Neural cell (in vitro differentiated cells): ENCODE measurements at regions not wholly inside any gene's neighbourhood (a gene's known extent, or its start where the extent isn't known, plus 50 kb on each side); places are given as distances from the start of the nearest gene placed in this dataset.

Experiments
- H2AFZ ChIP-seq: fragments of 200-600, 300-800 bp; sonication (generic), shearing (Covaris generic); 2 replicates; pipeline ENCODE4 v1.6.0; 2014; ENCODE audit warnings: low read depth, mild to moderate bottlenecking, antibody characterized with exemption, low read length, moderate library complexity
- H3F3A ChIP-seq: fragments of 200-600 bp; shearing (Covaris generic); 2 replicates; pipeline ENCODE4 v1.6.1; 2016; ENCODE audit warnings: mild to moderate bottlenecking, moderate library complexity, mixed read lengths, antibody characterized with exemption, low read length; ENCODE audit not compliant: insufficient read depth, poor library complexity, severe bottlenecking
- H3K27ac ChIP-seq: fragments of 200-600, 300-800 bp; sonication (generic), shearing (Covaris generic); 2 replicates; pipeline ENCODE4 v1.5.1; 2014; ENCODE audit warnings: mild to moderate bottlenecking, low read length, moderate library complexity
- H3K27me3 ChIP-seq: fragments of 300-800, 200-600 bp; sonication (generic), shearing (Covaris generic); 2 replicates; pipeline ENCODE4 v1.6.0; 2014; ENCODE audit warnings: mild to moderate bottlenecking, low read depth, low read length, moderate library complexity; ENCODE audit not compliant: insufficient read depth
- H3K36me3 ChIP-seq: fragments of 300-800, 200-600 bp; sonication (generic), shearing (Covaris generic); 2 replicates; pipeline ENCODE4 v1.5.1; 2014; ENCODE audit warnings: mild to moderate bottlenecking, antibody characterized with exemption, low read length, moderate library complexity; ENCODE audit not compliant: insufficient read depth
- H3K4me2 ChIP-seq: fragments of 300-800, 200-600 bp; sonication (generic), shearing (Covaris generic); 2 replicates; pipeline ENCODE4 v1.6.0; 2014; ENCODE audit warnings: mild to moderate bottlenecking, low read length
- H3K4me3 ChIP-seq: fragments of 300-800, 200-600 bp; sonication (generic), shearing (Covaris generic); 2 replicates; pipeline ENCODE4 v1.5.1; 2014; ENCODE audit warnings: mild to moderate bottlenecking, low read length, moderate library complexity
- H3K79me2 ChIP-seq: fragments of 200-600 bp; shearing (Covaris generic); replicated peaks from 2 replicates; pipeline ENCODE4 v1.6.0; 2014; ENCODE audit warnings: mild to moderate bottlenecking, low read length, moderate library complexity; ENCODE audit not compliant: insufficient read depth
- H3K9ac ChIP-seq: fragments of 300-800, 200-600 bp; sonication (generic), shearing (Covaris generic); 2 replicates; pipeline ENCODE4 v1.6.1; 2016; ENCODE audit warnings: mild to moderate bottlenecking, low read length, mixed read lengths
- H3K9me2 ChIP-seq: fragments of 200-600 bp; shearing (Covaris generic); 2 replicates; pipeline ENCODE4 v1.6.1; 2016; ENCODE audit warnings: mild to moderate bottlenecking, low read length, mixed read lengths; ENCODE audit not compliant: insufficient read depth
- H3K9me3 ChIP-seq: fragments of 200-600, 300-800 bp; sonication (generic), shearing (Covaris generic); 2 replicates; pipeline ENCODE4 v1.6.1; 2016; ENCODE audit warnings: mild to moderate bottlenecking, mixed run types, low read length, moderate library complexity, mixed read lengths
- H4K20me1 ChIP-seq: fragments of 200-600 bp; shearing (Covaris generic); 2 replicates; pipeline ENCODE4 v1.6.1; 2016; ENCODE audit warnings: mild to moderate bottlenecking, mixed run types; ENCODE audit not compliant: insufficient read depth
- EP300 ChIP-seq: fragments of 450-650 bp; conservative IDR thresholded peaks from 2 replicates; pipeline ENCODE4 v1.6.1; 2014; ENCODE audit warnings: antibody characterized with exemption, mild to moderate bottlenecking, moderate library complexity; ENCODE audit not compliant: poor library complexity, severe bottlenecking
- EZH2 ChIP-seq: fragments of 200-600, 300-800 bp; shearing (Covaris generic), sonication (generic); IDR thresholded peaks from 2 replicates; pipeline ENCODE4 v1.6.1; 2014; ENCODE audit warnings: antibody characterized with exemption, low read length, borderline replicate concordance, mild to moderate bottlenecking; ENCODE audit not compliant: insufficient read depth, poor library complexity, severe bottlenecking
- MXI1 ChIP-seq: fragments of 450-650 bp; conservative IDR thresholded peaks from 2 replicates; pipeline ENCODE4 v1.6.1; 2014; ENCODE audit warnings: antibody characterized with exemption, mild to moderate bottlenecking; ENCODE audit not compliant: poor library complexity, severe bottlenecking
- POLR2AphosphoS5 ChIP-seq: IDR thresholded peaks from 2 replicates; pipeline ENCODE4 v1.6.1; 2012
- RAD21 ChIP-seq: fragments of 450-650 bp; conservative IDR thresholded peaks from 2 replicates; pipeline ENCODE4 v1.6.1; 2014; ENCODE audit warnings: antibody characterized with exemption, mild to moderate bottlenecking, moderate library complexity
- SMC3 ChIP-seq: fragments of 450-650 bp; conservative IDR thresholded peaks from 2 replicates; pipeline ENCODE4 v1.6.1; 2014; ENCODE audit warnings: antibody characterized with exemption, mild to moderate bottlenecking, moderate library complexity; ENCODE audit not compliant: poor library complexity
- TAF1 ChIP-seq: IDR thresholded peaks from 2 replicates; pipeline ENCODE4 v1.6.1; 2012; ENCODE audit warnings: low read depth
- TF ChIP-seq, protein P1 (sequence below): fragments of 450-650 bp; IDR thresholded peaks from 2 replicates; pipeline ENCODE4 v1.5.1; 2014; ENCODE audit warnings: antibody characterized with exemption, mild to moderate bottlenecking, moderate library complexity; ENCODE audit not compliant: poor library complexity, severe bottlenecking
- TF ChIP-seq, protein P2 (sequence below): IDR thresholded peaks from 2 replicates; pipeline ENCODE4 v1.6.1; 2012; ENCODE audit warnings: borderline replicate concordance

DNA sequence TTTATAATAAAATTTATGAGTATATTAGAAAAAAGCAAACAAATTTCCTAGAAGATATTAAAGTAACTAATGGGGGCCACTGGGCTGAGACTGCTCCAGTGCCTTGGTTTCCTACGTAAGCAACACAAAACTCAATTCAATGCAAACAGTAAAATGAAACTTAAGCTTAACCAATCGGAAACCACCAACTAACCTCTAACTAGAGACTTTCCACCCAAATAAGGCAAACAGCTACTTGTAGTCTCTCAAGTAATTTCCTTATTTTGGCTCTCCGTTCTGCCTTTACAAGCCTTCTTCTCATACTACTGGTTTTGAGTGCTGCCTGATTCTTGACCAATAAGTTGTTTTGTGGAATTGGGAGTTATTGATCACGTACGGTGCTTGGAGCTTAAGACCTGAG lies 167.3 kb upstream of the VEGFC start:
- H3K79me2 ChIP-seq, result no peaks in the 10 kb centered on the region
- no peaks in the 10 kb centered on the region for H3F3A ChIP-seq
- H3K9me2 ChIP-seq, result no peaks in the 10 kb centered on the region
- no peaks in the 10 kb centered on the region for H3K36me3 ChIP-seq
- no peaks in the 10 kb centered on the region for H3K9me3 ChIP-seq
- no peak overlapping the region for H2AFZ ChIP-seq
- TF ChIP-seq, protein P1, sequence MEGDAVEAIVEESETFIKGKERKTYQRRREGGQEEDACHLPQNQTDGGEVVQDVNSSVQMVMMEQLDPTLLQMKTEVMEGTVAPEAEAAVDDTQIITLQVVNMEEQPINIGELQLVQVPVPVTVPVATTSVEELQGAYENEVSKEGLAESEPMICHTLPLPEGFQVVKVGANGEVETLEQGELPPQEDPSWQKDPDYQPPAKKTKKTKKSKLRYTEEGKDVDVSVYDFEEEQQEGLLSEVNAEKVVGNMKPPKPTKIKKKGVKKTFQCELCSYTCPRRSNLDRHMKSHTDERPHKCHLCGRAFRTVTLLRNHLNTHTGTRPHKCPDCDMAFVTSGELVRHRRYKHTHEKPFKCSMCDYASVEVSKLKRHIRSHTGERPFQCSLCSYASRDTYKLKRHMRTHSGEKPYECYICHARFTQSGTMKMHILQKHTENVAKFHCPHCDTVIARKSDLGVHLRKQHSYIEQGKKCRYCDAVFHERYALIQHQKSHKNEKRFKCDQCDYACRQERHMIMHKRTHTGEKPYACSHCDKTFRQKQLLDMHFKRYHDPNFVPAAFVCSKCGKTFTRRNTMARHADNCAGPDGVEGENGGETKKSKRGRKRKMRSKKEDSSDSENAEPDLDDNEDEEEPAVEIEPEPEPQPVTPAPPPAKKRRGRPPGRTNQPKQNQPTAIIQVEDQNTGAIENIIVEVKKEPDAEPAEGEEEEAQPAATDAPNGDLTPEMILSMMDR, result no peak
- TF ChIP-seq TAF1 (no peak), MXI1 (no peak), POLR2AphosphoS5 (no peak)
- H3K4me3 ChIP-seq, result no peak overlapping the region
- H3K4me2 ChIP-seq, result no peak overlapping the region
- H3K27me3 ChIP-seq, result no peaks in the 10 kb centered on the region
- no peak overlapping the region for H3K27ac ChIP-seq
- H3K9ac ChIP-seq, result no peak overlapping the region
- H4K20me1 ChIP-seq, result no peaks in the 10 kb centered on the region

DNA sequence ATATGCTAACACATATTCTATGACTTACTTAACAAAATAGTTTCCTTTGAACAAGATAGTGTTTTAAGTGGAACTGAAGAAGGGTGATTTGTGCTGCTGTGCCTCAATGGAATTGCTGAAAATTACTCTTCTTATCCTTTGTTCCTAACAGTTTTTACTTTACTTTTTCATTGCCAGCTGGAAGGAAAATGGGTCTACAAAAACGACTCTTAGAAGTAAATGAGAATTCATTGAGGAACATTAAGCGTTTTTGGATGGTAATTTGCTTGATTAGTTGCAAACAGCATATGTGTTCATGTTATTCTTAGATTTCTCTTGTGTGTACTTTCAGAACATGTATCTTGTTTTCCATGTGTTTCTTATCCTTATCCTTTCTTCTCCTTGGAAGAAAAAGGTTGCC lies 170.4 kb upstream of the VEGFC start:
- Histone ChIP-seq H3K9me2 (no peaks in the 10 kb centered on the region), H3K9me3 (no peaks in the 10 kb centered on the region), H2AFZ (no peak overlapping the region), H3K4me3 (no peak overlapping the region), H3K79me2 (no peaks in the 10 kb centered on the region), H3K9ac (no peak overlapping the region), H3K4me2 (no peak overlapping the region), H3K27ac (no peak overlapping the region), H4K20me1 (no peaks in the 10 kb centered on the region), H3K27me3 (no peaks in the 10 kb centered on the region), H3F3A (no peaks in the 10 kb centered on the region), H3K36me3 (no peaks in the 10 kb centered on the region)
- TF ChIP-seq EP300 (no peak), EZH2 (no peak), TAF1 (no peak), SMC3 (no peak), POLR2AphosphoS5 (no peak)

DNA sequence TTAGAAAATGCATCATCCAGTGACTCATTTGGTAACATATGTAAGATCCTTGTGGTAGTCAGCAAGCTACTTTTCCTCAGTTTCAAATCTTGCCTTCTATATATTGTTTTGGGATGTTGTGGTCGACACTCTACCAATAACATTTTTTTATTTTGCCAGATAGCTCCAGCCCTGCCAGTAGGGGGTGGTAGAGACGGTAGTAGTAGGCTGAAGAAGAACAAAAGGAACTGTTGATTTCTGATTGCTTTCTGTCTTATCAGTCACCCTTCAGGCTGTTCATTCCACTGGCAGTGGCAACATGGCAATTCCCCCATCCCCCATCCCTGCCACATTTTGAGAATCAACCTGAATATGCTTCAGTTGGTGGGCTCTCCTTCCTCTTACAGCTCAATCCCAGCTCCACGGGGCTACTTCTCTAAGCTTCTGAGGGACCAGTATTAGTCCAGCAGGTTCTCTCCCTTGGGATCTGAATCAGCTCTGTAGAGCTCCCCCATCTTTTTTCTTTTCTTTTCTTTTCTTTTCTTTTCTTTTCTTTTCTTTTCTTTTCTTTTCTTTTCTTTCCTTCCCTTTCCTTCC lies 171.5 kb upstream of the VEGFC start:
- Histone ChIP-seq H3K27ac (no peak overlapping the region), H3K36me3 (no peaks in the 10 kb centered on the region), H3K9ac (no peak overlapping the region), H4K20me1 (no peaks in the 10 kb centered on the region), H3K9me2 (no peaks in the 10 kb centered on the region), H3K4me2 (no peak overlapping the region), H3K9me3 (no peaks in the 10 kb centered on the region), H3K79me2 (no peaks in the 10 kb centered on the region), H3F3A (no peaks in the 10 kb centered on the region), H3K4me3 (no peak overlapping the region), H3K27me3 (no peaks in the 10 kb centered on the region), H2AFZ (no peak overlapping the region)
- TF ChIP-seq RAD21 (no peak), TAF1 (no peak), POLR2AphosphoS5 (no peak), MXI1 (no peak), EP300 (no peak), EZH2 (no peak), SMC3 (no peak)
- TF ChIP-seq, protein P2, sequence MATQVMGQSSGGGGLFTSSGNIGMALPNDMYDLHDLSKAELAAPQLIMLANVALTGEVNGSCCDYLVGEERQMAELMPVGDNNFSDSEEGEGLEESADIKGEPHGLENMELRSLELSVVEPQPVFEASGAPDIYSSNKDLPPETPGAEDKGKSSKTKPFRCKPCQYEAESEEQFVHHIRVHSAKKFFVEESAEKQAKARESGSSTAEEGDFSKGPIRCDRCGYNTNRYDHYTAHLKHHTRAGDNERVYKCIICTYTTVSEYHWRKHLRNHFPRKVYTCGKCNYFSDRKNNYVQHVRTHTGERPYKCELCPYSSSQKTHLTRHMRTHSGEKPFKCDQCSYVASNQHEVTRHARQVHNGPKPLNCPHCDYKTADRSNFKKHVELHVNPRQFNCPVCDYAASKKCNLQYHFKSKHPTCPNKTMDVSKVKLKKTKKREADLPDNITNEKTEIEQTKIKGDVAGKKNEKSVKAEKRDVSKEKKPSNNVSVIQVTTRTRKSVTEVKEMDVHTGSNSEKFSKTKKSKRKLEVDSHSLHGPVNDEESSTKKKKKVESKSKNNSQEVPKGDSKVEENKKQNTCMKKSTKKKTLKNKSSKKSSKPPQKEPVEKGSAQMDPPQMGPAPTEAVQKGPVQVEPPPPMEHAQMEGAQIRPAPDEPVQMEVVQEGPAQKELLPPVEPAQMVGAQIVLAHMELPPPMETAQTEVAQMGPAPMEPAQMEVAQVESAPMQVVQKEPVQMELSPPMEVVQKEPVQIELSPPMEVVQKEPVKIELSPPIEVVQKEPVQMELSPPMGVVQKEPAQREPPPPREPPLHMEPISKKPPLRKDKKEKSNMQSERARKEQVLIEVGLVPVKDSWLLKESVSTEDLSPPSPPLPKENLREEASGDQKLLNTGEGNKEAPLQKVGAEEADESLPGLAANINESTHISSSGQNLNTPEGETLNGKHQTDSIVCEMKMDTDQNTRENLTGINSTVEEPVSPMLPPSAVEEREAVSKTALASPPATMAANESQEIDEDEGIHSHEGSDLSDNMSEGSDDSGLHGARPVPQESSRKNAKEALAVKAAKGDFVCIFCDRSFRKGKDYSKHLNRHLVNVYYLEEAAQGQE, result no peak
- TF ChIP-seq, protein P1, result no peak
